HCT116 (cell line): ENCODE measurements at regions not wholly inside any gene's neighbourhood (a gene's known extent, or its start where the extent isn't known, plus 50 kb on each side); places are given as distances from the start of the nearest gene placed in this dataset.

Source experiments
- ATAC-seq: fragments of 200-7000 bp; cut with Tn5 transposase; 2 replicates; pipeline ENCODE4 v1.9.1; 2020; ENCODE audit warnings: mild to moderate bottlenecking, moderate library complexity
- BruUV-seq: library from RNA; stranded (reverse); fragments of 400-500 nt; replicated peaks from 2 replicates; lab custom pipeline; 2021; lab: Mats Ljungman, UMichigan
- CTCF ChIA-PET: fragments of 300-600 bp; sonication (Branson Sonifier 250); formaldehyde crosslinking; loops from one replicate; lab custom pipeline; 2021; ENCODE audit warnings: antibody characterized with exemption; lab: Charles Lee
- POLR2A ChIA-PET: fragments of 300-600, 350-600 bp; sonication (Branson Sonifier 250); formaldehyde crosslinking; loops from one replicate; lab custom pipeline; 2021; ENCODE audit warnings: antibody characterized with exemption; lab: Charles Lee
- RAD21 ChIA-PET, 2 experiments: fragments of 300-600 bp; sonication (Branson Sonifier 250); formaldehyde crosslinking; loops; one replicate each; lab custom pipeline; 2023; ENCODE audit warnings: low total read pairs in 2 of 2; ENCODE audit not compliant: uncharacterized antibody in 2 of 2, unreplicated experiment in 2 of 2, low non-redundant PET in 1 of 2; lab: Charles Lee
- DNase-seq: peaks from one replicate; pipeline ENCODE4 v3.0.0-alpha.2; 2010; ENCODE audit warnings: low read depth, low spot score
- H2AFZ ChIP-seq: fragments of 200-600 bp; shearing (Covaris generic), sonication (generic); 2 replicates; pipeline ENCODE4 v1.6.1; 2017; ENCODE audit warnings: low read depth, mixed run types, mixed read lengths, antibody characterized with exemption, low read length; ENCODE audit not compliant: poor library complexity, severe bottlenecking
- H3K27ac ChIP-seq: 2 replicates; pipeline ENCODE4 v1.5.1; 2012; ENCODE audit warnings: low read depth, low read length
- H3K27me3 ChIP-seq: fragments of 200-600 bp; sonication (generic); 2 replicates; pipeline ENCODE4 v1.6.1; 2016; ENCODE audit warnings: mixed run types, low read length, mixed read lengths; ENCODE audit not compliant: insufficient read depth
- H3K36me3 ChIP-seq, 2 experiments: fragments of 200-500 bp in 1 of 2; fragments of 200-600 bp in 1 of 2; sonication (Bioruptor generic) in 1 of 2; sonication (generic) in 1 of 2; 2 replicates each; pipeline versions ENCODE4 v1.5.1 to v1.6.1; 2014 to 2016; ENCODE audit warnings: low read length in 2 of 2, inconsistent platforms in 1 of 2, mixed read lengths in 1 of 2, mixed run types in 1 of 2; ENCODE audit not compliant: insufficient read depth in 2 of 2, control insufficient read depth in 1 of 2
- H3K4me1 ChIP-seq, 2 experiments: fragments of 200-600 bp in 1 of 2; sonication (generic) in 1 of 2; 2 replicates each; pipeline versions ENCODE4 v1.5.1 to v1.6.1; 2012 to 2017; ENCODE audit warnings: low read length in 2 of 2, inconsistent platforms in 1 of 2, mild to moderate bottlenecking in 1 of 2, mixed read lengths in 1 of 2, mixed run types in 1 of 2, moderate library complexity in 1 of 2; ENCODE audit not compliant: insufficient read depth in 2 of 2, control insufficient read depth in 1 of 2
- H3K4me2 ChIP-seq: fragments of 200-600 bp; sonication (generic); 2 replicates; pipeline ENCODE4 v1.6.1; 2017; ENCODE audit warnings: mixed run types, low read length, mixed read lengths
- H3K4me3 ChIP-seq, 2 experiments: fragments of 200-600 bp in 1 of 2; sonication (generic) in 1 of 2; replicated peaks in 1 of 2; 2 replicates each; pipeline ENCODE4 v1.5.1; 2011 to 2016; ENCODE audit warnings: low read length in 2 of 2, control low read depth in 1 of 2, low read depth in 1 of 2, mild to moderate bottlenecking in 1 of 2, mixed read lengths in 1 of 2, mixed run types in 1 of 2
- H3K79me2 ChIP-seq: fragments of 200-600 bp; sonication (generic); 2 replicates; pipeline ENCODE4 v1.6.1; 2017; ENCODE audit warnings: mild to moderate bottlenecking, mixed run types, low read length, moderate library complexity, mixed read lengths; ENCODE audit not compliant: insufficient read depth
- H3K9ac ChIP-seq: fragments of 200-600 bp; sonication (generic); 2 replicates; pipeline ENCODE4 v1.6.1; 2016; ENCODE audit warnings: low read length, mixed read lengths
- H3K9me2 ChIP-seq: fragments of 200-600 bp; sonication (generic), shearing (Covaris generic); 2 replicates; pipeline ENCODE4 v1.6.1; 2017; ENCODE audit warnings: mixed run types, mild to moderate bottlenecking, moderate library complexity; ENCODE audit not compliant: insufficient read depth
- H3K9me3 ChIP-seq, 2 experiments: fragments of 200-500 bp in 1 of 2; fragments of 200-600 bp in 1 of 2; sonication (Bioruptor generic) in 1 of 2; sonication (generic) in 1 of 2; 2 replicates each; pipeline ENCODE4 v1.6.1; 2014 to 2017; ENCODE audit warnings: low read length in 2 of 2, mixed read lengths in 2 of 2, inconsistent platforms in 1 of 2, low read depth in 1 of 2, mild to moderate bottlenecking in 1 of 2, mixed run types in 1 of 2, moderate library complexity in 1 of 2; ENCODE audit not compliant: control insufficient read depth in 1 of 2, insufficient read depth in 1 of 2
- H4K20me1 ChIP-seq: fragments of 200-600 bp; sonication (generic), shearing (Covaris generic); 2 replicates; pipeline ENCODE4 v1.6.1; 2017; ENCODE audit warnings: mixed run types, mild to moderate bottlenecking, moderate library complexity; ENCODE audit not compliant: insufficient read depth
- CEBPB ChIP-seq: IDR thresholded peaks from 2 replicates; pipeline ENCODE4 v1.6.1; 2012; ENCODE audit warnings: low read depth
- EGR1 ChIP-seq: IDR thresholded peaks from 2 replicates; pipeline ENCODE4 v1.6.1; 2012; ENCODE audit warnings: low read depth
- EZH2phosphoT487 ChIP-seq: fragments of 200-600 bp; IDR thresholded peaks from 2 replicates; pipeline ENCODE4 v1.6.1; 2018; ENCODE audit warnings: antibody characterized with exemption, borderline replicate concordance
- FOSL1 ChIP-seq: IDR thresholded peaks from 2 replicates; pipeline ENCODE4 v1.6.1; 2012; ENCODE audit warnings: low read depth
- SIN3A ChIP-seq: IDR thresholded peaks from 2 replicates; pipeline ENCODE4 v1.6.1; 2012; ENCODE audit warnings: low read depth
- SP1 ChIP-seq: IDR thresholded peaks from 2 replicates; pipeline ENCODE4 v1.6.1; 2012; ENCODE audit warnings: low read depth
- SRF ChIP-seq: IDR thresholded peaks from 2 replicates; pipeline ENCODE4 v1.6.1; 2012; ENCODE audit warnings: low read depth
- ZNF274 ChIP-seq: fragments of 200-500 bp; sonication (Bioruptor generic); IDR thresholded peaks from 2 replicates; pipeline ENCODE4 v1.6.1; 2014; ENCODE audit warnings: mild to moderate bottlenecking, low read depth, low read length, inconsistent platforms
- intact Hi-C: fragments of 100-400 bp; cut with micrococcal nuclease; formaldehyde crosslinking; loops from 2 replicates; pipeline ENCODE4 v1.10.0; 2022
- TF ChIP-seq, protein P1 (sequence below): IDR thresholded peaks from 2 replicates; pipeline ENCODE4 v1.6.1; 2012; ENCODE audit warnings: low read depth
- TF ChIP-seq, protein P2 (sequence below): IDR thresholded peaks from 2 replicates; pipeline ENCODE4 v1.6.1; 2012

DNA sequence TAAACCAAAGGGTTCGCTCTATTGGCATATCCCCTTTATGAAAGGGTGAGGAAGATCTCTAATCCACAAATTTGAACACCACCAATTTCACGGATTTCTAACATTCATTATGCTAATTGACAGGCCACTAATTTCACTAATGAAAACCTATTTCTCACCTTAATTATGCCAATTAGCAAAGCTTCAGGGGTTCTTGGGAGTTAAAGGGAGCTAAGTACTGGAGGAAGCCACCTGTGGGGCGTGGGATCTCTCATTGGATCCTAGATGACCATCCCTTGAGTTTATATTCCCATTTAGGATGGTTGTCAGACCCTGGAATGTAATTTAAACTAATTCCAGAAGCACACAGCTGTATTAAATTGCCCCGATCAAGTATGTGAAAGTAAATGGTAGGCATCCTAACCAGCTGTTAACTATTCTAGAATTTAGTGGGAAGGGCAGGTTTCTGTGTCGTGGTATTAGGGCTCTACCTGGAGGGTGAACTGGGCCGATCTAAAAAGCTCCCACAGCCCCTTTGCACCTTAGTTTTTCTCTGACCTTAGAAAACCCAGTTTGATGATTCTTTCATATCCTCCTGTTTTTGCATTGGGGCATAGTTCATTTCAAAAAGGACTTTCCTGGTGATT is 77.1 kb downstream of the C9orf152 start:
- POLR2A ChIA-PET = no interaction called here
- intact Hi-C loops = no loop called here
- Histone ChIP-seq H3K9me3 (no peaks in the 10 kb centered on the region), H3K4me2 (no peak overlapping the region), H3K27ac (no peak overlapping the region), H3K27me3 (no peaks in the 10 kb centered on the region), H3K36me3 (no peaks in the 10 kb centered on the region), H3K4me1 (peaks cover 13 to 41% of the 10 kb centered on the region in 2 experiments), H3K9ac (no peak overlapping the region), H3K79me2 (peaks cover 64% of the 10 kb centered on the region), H3K9me2 (no peaks in the 10 kb centered on the region), H2AFZ (no peak overlapping the region), H3K4me3 (no peak overlapping the region), H4K20me1 (no peaks in the 10 kb centered on the region)
- ATAC-seq = no peak
- no TSS peak for BruUV-seq
- RAD21 ChIA-PET = no interaction called here
- no peak for DNase-seq
- CTCF ChIA-PET = no interaction called here
- TF ChIP-seq FOSL1 (no peak), EGR1 (no peak), SRF (no peak), SP1 (no peak), EZH2phosphoT487 (no peak), SIN3A (no peak), CEBPB (no peak), ZNF274 (no peak)
- TF ChIP-seq, protein P1, sequence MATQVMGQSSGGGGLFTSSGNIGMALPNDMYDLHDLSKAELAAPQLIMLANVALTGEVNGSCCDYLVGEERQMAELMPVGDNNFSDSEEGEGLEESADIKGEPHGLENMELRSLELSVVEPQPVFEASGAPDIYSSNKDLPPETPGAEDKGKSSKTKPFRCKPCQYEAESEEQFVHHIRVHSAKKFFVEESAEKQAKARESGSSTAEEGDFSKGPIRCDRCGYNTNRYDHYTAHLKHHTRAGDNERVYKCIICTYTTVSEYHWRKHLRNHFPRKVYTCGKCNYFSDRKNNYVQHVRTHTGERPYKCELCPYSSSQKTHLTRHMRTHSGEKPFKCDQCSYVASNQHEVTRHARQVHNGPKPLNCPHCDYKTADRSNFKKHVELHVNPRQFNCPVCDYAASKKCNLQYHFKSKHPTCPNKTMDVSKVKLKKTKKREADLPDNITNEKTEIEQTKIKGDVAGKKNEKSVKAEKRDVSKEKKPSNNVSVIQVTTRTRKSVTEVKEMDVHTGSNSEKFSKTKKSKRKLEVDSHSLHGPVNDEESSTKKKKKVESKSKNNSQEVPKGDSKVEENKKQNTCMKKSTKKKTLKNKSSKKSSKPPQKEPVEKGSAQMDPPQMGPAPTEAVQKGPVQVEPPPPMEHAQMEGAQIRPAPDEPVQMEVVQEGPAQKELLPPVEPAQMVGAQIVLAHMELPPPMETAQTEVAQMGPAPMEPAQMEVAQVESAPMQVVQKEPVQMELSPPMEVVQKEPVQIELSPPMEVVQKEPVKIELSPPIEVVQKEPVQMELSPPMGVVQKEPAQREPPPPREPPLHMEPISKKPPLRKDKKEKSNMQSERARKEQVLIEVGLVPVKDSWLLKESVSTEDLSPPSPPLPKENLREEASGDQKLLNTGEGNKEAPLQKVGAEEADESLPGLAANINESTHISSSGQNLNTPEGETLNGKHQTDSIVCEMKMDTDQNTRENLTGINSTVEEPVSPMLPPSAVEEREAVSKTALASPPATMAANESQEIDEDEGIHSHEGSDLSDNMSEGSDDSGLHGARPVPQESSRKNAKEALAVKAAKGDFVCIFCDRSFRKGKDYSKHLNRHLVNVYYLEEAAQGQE = no peak
- TF ChIP-seq, protein P2, sequence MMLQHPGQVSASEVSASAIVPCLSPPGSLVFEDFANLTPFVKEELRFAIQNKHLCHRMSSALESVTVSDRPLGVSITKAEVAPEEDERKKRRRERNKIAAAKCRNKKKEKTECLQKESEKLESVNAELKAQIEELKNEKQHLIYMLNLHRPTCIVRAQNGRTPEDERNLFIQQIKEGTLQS = no peak
